ENCODE measurements at regions not wholly inside any gene's neighbourhood (a gene's known extent, or its start where the extent isn't known, plus 50 kb on each side); places are given as distances from the start of the nearest gene placed in this dataset.
A peak's percentile ranks its signal among the peaks of the same experiment; 100 is the strongest.
"Not testable (repeated sequence)": the region's sequence is repeated elsewhere in the genome, so short reads cannot be mapped to it uniquely, and the experiment has no call there.

DNA sequence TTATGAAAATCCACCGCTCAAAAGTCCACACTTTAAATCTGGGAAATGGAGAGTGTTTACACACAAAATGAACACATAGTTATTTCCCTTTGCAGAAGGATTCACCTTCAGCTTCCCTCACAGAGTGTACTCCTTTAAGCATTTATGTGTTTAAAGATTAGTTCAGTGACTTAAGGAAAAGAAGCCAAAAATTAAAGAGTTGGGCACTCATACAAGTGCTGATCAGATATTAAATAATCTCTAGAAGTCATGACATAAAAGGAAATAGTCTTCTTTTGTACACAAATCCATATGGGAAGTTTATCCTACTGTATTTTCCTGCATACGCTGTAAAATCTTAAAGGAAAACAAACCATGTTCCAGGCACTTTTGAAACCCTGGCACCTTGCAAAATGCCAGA is 174.2 kb downstream of the LNPK start:
- no peak for DNase-seq

GRCh38 chr2:175824243-175824642 is 177.8 kb downstream of the LNPK start:
- no peak for DNase-seq

DNA sequence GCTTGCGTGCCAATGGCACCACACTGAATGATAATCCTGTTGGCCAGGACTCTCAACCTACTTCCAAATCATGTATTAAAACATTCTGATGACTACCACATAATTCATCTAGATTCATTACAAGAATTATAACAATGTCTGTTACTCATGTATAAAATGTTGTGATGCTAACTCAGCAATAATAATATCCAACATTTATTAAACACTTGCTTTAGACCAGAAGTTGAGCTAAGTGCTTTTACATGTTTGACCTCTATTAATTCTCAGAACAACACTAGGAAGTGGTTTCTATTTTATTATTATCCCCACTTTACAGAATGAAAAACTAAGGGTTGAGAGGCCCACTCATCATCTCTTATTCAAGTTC is 178.4 kb downstream of the LNPK start:
- no peak for DNase-seq

DNA sequence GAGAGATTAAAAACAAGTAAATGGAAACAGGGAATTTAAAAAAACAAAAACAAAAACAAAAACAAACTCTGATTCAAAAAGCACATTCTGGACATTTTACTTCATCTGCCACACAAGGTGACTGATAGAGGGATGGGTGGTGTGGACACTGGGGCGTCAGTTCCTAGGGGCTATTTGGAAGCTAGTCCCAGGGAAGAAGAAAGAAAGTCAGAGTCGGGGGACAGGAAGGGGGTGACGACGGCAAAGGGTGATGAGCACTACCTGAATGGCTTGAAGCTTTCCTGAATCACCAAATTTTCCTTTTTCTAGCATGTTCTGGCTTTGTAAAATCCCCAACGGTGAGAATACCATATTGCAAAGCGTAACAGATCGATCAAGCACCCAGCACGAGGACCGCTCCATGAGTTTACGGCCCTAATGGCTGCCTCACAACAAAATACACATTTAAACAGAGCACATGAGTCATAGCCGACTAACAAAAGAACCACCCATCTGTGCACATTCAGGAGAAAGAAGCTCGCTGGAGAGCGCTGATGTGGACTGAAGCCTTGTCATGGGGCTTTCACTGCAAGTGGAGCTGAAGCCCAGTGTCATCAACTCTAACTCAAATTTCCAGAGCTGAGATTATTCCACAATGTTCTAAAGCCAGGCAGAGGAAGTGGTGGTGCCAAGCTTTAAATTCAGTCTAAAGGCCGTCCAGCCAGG is 178.9 kb downstream of the LNPK start:
- DNase-seq = peak; percentile 22

- no peak for DNase-seq
Measured at GRCh38 chr2:175817221-175817620, 184.8 kb downstream of the LNPK start.

DNA sequence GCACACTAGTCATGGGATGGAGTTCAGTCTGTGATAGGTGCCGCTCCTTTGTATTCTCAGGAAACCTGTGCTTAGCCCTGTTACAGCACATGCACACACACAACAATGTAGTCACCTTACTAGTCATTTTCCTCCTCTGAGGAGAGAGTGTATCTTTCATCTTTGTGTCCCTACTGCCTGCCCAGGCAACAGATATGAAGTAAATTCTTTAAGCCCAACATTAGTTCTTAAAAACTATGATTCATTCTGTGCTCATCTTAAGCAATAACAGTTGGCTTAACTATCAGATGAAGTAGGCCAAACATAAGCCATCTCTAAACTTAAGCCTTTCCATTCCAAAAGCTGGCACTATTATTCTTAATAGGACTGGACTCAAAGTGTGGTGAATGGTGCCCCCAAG is 186.5 kb downstream of the LNPK start:
- no peak for DNase-seq

GRCh38 chr2:175811971-175812370 is 190.1 kb downstream of the LNPK start:
- DNase-seq = no peak

DNA sequence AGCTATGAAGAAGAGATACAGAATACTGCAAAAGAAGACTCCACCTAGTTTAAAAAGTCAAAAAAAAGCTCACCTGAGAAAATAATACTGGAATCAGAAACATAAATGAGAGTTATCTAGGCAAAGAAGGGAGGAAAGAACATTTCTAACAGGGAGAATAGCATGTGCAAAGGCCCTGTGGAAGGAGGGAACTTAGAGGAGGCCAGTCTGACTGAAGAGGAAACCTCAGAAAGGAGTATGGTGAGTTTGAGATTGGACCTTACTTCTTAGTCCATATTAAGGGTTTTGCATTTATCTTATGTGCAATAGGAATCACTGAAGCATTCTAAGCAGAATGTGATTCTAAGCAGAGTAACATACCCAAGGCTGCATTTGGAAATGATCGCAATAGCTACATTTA is 193.2 kb downstream of the LNPK start:
- no peak for DNase-seq

GRCh38 chr2:175808078-175808477 is 194.0 kb downstream of the LNPK start:
- DNase-seq = no peak

GRCh38 chr2:175807031-175807873 is 194.8 kb downstream of the LNPK start:
- no peak for DNase-seq

- no peak for DNase-seq
Measured at GRCh38 chr2:175806570-175806969, 195.5 kb downstream of the LNPK start.

DNA sequence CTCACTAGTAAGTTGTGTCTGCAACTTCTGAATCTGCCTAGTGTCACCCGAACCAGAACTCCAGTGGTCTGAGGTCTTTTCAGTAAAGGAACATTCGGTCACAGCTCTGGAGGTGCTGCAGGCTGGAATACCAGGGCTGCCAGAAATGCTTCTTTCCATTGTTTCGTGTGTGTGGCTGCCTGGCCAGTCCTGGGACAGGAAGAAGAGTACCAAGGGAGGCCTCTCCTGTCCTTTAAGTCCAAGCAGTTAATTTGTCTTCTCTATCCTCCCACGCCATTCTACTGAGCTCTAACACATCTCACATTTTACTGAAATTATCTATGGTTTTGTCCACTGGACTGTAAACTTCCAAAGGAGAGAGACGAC is 196.0 kb downstream of the LNPK start:
- DNase-seq = no peak

DNA sequence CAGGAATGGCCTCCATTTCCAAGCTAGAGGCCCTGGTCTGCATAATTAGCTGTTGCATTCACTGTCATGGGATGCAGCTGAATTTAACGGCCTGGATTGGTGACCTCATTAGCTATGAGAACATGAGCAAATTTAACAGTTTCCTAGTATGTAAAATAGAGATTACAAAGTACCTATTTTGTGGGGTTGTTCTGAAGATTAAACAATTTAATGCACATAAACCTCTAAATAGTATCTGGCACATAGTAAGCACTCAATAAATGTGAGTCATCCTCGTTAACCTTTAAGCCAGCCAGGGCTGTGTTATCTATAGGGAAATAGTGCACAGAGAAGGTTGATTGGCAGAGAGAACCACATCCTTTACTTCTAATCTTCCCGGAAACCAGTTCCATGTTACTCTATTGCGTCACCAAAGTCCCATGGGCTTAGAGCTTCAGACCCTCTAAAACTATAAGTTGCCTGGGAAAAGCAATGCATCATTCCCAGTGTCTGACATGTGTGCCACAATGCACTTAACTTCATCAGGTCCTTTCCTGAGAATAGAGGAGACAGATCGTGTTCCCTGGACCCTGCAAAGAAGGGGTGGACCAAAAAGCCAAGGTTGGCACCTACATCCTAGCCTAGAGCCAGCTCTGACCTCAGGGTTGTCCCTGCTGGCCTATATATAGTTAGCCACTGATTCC is 196.5 kb downstream of the LNPK start:
- no peak for DNase-seq

- no peak for DNase-seq
Measured at GRCh38 chr2:175804122-175804521, 197.9 kb downstream of the LNPK start.

DNA sequence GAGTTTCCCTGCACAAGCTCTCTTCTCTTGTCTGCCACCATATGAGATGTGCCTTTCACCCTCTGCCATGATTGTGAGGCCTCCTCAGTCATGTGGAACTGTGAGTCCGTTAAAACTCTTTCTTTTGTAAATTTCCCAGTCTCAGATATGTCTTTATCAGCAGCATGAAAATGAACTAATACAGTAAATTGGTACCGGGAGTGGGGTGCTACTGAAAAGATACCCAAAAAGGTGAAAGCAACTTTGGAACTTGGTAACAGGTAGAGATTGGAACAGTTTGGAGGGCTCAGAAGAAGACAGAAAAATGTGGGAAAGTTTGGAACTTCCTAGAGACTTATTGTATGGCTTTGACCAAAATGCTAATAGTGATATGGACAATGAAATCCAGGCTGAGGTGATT is 205.6 kb downstream of the LNPK start:
- not testable (repeated sequence) for DNase-seq

DNA sequence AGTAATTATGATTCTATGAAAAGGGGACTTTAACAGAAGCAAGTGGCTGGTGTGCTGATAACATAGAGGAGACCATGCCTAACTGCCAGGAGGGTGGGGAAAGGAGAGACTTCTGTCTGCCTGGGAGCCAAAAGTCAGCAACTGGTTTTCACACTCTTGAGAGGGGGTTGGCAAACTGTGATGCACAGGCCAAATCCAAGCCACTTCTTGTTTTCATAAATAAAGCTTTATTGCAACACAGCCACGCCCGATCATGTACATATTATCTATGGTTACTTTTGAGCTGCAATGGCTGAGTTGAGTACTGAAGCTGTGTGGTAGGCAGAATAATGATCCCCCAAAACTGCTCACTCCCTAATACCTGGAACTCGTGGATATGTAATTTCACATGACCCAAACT is 208.4 kb downstream of the LNPK start:
- no peak for DNase-seq

DNA sequence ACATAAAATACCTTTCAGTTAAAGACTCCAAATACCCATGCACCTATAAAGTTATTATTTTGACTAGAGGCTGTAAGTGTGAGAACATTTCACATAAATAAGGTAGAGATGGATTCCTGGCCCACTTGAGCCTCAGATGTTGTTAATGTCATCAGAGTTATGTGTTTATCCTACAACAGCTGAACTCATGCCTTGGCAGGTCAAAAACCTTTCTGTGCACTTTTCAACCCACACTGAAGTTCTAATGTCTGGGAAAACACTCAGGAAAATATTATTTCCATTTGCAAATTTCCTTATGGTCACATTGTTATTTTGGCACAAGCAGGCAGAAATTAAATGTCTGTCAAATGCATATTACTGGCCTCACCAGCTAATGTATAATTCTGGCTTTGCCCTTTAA is 209.2 kb downstream of the LNPK start:
- DNase-seq = no peak

- no peak for DNase-seq
Measured at GRCh38 chr2:175792199-175792598, 209.9 kb downstream of the LNPK start.

DNA sequence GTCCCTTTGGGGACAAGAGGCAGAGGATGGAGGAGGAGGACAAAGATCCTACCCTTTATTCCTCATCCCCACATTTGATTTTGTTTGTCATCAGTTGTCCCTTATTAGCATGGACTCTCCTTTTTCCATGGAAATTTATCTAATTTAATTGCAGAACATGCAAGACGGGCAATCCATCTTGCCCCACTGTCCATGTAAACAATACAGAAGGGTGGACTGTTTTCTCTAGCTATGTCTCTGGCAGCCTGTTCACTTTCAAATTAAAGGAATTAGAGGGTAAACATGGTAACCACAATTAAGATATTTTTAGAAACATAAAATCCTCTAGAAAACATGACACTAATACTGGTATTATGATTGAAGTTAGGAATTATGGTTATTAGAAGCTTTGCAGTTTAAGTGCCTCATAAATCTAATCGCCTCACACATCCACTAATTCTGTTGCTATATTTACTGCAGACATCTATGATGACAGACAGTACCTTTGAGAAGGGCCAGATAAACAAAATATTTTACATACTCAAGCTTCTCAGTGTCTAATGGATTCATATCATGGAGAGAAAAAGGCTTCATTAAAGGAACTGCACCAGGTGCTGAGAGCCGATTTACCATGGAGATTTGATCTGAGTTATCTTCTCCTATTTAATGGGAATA is 215.5 kb downstream of the LNPK start:
- DNase-seq = no peak

GRCh38 chr2:175777337-175777736 is 224.7 kb downstream of the LNPK start:
- DNase-seq = not testable (repeated sequence)

GRCh38 chr2:175769200-175769599 is 232.9 kb downstream of the LNPK start:
- no peak for DNase-seq

- no peak for DNase-seq
Measured at GRCh38 chr2:175766880-175767279, 235.2 kb downstream of the LNPK start.

DNA sequence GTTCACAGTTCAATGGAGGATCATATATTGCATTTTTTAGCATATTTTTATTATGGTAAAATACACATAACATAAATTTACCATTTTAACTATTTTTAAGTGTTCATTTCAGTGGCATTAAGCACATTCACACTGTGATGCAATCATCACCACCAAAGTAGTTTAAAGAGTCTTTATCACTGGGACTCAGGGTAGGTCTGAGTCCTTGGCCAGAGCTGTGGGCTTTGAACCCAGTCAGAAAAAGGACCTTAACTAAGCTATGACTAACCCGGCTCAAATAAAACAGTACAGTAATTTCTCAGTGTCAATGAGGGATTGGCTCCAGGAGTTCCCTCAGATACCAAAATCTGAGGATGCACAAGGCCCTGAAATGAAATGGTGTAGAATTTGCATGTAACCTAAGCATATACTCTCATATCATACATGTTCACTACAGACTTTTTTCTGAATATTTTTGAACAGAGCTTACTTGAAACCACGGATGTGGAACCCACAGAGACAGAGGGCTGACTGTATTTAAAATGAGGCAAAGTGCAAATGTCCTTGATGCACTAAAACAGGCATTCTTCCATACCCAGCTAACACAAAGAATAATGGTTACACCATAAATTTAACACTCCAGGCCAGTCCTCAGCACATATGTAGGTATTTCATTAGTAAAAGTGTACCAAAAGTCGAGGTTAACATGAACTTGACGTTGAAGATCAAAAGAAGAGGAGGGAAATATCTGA is 246.2 kb downstream of the LNPK start:
- DNase-seq = no peak

All from femur (tissue), 1 donor.